NT2/D1 (cell line): ENCODE measurements at regions not wholly inside any gene's neighbourhood (a gene's known extent, or its start where the extent isn't known, plus 50 kb on each side); places are given as distances from the start of the nearest gene placed in this dataset.

Experiments used
- SUZ12 ChIP-seq: IDR thresholded peaks from 2 replicates; pipeline ENCODE4 v1.6.1; 2011; ENCODE audit not compliant: insufficient read length, insufficient read depth; ENCODE audit errors: extremely low read depth
- YY1 ChIP-seq: IDR thresholded peaks from 2 replicates; pipeline ENCODE4 v1.6.1; 2011; ENCODE audit not compliant: insufficient read length, insufficient read depth
- ZNF274 ChIP-seq: IDR thresholded peaks from 2 replicates; pipeline ENCODE4 v1.6.1; 2011; ENCODE audit warnings: mild to moderate bottlenecking, low read depth, low read length

GRCh38 chr4:62439051-62439450 is 1238.9 kb downstream of the ADGRL3 start:
- TF ChIP-seq ZNF274 (no peak), YY1 (no peak), SUZ12 (no peak)
